Fibroblast of skin of right biceps (primary cell): ENCODE measurements at regions not wholly inside any gene's neighbourhood (a gene's known extent, or its start where the extent isn't known, plus 50 kb on each side); places are given as distances from the start of the nearest gene placed in this dataset.

Source experiments
- DNase-seq: peaks from one replicate; pipeline ENCODE4 v3.0.0-alpha.2; 2013

DNA sequence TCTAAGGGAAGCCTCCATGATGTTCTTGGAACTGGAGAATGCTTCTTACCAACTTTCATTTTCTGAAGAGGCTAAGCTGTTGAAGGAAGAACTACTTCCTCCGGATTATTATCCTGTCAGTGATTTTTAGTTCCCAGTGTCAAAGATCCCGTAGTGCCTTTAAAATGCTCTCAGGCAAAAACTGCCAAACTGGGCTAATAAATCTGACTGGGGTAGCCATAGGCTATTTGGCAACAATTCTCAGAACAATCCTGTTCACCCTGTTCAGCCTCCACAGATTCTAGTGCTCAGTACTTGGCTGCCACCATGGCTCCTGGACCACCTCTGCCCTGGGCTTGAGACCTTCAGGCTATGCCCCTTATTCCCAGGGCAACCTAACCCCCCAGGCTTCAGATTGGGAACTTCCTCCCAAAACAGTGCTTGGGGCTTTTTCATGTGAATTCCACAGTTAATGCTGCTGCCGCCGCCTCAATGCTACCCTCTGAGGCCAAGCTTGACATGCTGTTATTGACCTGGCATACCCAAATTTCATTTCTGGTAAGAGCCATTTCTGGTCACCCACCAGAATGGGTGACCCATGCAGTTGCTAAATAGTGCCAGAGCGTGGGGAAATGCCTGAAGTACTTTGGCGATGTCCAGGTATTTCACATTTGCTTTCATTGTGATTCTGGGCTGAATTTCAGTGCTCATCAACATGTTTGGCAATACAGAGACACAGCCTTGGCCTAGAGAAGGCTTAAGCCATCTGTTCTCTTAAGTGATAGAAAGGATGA, 110.0 kb upstream of the ARHGAP5 start:
- DNase-seq: no peak

DNA sequence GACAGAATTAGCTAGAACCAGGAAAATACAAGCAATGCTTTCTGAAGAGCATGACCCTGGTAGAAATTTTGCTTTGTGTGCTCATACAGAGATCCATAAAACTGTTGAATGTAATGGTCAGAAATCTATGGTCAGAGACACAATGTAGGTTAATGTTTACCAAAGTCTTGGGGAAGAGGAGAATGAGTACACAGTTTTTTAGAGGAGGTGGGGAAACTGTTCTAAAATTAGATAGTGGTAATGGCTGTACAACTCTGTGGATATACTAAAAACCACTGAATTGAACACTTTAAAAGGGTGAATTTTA, 109.5 kb upstream of the ARHGAP5 start:
- DNase-seq: no peak

DNA sequence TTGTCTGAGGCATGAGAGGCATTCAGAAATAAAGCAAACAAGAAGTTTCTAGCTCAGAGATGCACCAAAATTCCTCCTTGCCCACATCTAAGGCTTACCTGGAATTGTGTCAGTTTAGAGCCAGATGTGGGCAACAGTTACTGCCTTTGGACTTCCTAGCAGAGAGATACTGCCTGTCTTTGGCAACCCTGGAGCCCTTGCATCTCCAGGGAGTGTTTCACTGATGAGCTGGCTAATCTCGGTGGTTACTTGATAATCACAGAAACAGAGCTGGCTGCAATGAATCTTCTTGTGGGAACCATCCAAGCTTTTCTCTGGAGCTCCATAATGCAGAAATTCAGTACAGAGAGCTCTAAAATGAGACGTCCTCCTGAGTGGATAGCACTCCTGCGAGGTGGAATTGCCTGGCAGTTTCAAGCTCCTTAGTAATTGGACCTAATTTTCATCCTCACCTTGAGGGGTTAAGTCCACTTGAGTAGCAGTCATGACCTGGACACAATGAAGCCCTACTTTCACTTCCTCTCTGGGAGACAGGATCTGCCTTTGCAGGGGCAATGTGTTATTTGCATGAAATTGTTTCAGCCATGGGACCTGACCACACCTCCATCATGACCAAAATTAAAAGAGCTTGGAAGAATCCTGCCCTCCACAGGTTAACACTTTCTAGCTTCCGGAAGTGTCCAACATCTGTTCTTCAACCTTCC, 108.8 kb upstream of the ARHGAP5 start:
- peak; percentile 69 for DNase-seq

DNA sequence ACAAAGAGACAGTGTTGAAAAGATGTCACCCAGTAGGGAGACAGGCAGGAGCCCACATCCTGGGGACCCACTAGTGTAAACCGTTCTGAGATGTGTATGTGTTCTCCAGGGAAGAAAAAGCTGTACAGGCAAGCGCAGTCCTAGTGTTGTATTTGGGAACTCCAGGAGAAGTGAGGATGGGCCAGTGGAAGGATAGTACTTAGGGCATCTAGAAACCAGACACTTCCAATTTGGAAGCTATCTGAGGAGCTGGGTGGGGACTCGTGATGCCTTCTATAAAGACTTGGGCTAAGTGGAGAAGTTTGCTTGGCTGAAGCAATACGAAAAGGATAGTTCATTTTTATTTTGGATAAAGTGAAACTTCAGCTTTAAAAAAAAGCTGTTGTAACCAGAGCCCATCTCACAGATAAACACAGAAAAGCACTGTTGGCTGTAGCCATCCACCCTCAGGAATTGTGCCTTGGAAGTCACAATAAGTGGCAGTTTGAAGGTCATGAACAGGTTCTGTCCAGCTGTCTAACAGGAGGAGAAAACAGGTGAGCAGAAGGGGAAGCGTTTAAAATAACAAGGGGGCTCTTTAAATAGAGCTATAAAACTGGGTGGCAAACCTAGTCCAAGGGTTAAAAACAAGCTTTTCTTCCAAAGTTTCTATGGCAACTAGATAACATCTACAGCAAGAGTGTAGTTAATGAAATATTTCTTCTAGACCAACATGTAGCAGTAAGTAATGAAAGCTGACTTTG, 108.0 kb upstream of the ARHGAP5 start:
- DNase-seq: peak; percentile 26

DNA sequence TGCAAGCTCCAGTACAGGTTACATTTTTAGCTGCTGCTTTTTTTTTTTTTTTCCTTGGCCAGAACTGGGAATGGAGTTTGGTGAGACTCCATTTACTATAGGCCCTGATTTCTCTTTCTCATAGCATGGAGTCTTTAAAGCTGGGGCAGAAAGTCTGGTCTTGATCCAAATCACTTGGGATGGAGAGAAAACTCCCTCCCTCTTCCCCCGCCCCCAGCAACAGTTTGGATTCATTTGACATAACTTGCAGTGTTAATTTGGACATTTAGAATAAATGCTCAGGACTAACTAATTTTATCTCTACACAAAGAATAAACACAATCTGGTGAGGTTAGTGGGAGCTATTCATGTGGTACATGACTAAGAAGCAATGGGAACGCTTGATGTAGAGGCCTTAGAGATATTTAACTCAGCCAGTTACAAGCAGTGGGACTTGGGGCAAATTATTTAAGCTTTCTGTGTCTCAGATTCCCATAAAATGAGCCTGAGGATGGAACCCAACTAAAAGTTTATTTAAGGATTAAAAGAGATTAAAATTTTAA, 107.3 kb upstream of the ARHGAP5 start:
- no peak for DNase-seq

DNA sequence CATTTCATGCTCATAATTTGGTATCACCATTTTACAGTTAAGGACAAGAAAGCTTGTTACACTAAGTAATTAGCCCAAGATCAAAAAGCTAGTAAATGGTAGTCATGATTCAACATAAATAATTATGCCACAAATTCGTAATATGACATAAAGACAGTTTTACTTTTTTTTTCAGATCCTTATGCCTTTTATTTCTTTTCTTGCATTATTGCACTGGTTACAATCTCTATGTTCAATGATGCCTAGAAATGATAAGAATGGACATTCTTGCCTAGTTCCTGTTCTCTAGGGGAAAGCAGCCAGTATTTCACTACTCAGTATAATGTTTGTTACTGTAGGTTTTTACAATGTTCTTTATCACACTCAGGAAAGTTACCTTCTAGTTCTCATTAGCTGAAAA, 106.4 kb upstream of the ARHGAP5 start:
- DNase-seq: no peak

DNA sequence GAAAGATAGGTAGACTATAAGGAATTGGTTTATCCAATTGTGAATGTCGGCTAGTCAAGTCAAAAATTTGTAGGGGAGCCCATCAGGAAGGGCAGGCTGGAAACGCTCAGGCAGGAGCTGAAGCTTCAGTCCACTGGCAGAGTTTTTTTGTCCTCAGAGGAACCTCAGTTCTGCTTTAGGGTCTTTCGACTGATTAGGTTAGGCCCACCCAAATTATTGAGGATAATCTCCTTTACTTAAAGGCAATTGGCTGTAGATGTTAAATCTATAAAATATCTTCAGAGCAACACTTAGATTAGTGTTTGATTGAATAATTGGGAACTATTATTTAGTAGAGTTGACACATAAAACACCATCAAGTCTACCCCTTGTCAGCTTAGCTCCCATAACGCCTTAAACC, 105.5 kb upstream of the ARHGAP5 start:
- no peak for DNase-seq

DNA sequence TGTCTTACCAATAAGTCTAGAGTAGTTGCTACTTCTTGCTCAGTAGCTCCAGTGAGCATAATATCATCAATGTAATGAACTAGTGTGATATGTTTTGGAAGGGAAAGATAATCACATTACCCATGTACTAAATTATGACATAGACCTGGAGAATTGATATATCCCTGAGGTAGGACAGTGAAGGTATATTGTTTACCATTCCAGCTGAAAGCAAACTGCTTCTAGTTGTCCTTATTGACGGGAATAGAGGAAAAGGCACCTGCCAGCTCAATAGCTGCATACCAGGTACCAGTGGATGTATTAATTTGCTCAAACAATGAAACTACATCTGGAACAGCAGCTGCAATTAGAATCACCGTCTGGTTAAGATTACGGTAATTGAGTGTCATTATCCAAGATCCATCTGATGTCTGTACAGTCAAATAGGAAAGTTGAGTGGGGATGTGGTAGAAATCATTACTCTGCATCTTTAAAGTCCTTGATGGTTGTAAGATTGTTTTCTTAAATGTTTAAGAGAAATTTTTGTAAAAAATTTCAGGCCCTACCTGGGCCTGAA, 100.0 kb upstream of the ARHGAP5 start:
- DNase-seq: no peak

DNA sequence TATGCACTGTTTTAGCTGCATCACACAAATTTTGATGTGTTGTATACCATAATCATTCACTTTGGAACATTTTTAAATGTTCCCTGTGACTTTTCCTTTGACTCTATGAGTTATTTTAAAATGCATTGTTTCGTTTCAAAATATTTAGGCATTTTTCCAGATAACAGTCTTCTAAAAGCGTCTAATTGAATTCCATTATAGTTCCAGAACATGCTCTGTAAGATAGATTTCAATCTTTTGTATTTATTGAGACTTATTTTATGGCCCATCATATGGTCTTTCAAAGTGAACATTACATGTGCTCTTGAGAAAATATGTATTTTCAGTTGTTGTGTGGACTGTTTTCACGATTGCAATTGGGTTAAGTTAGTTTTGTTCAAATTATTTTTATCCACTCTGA, 98.7 kb upstream of the ARHGAP5 start:
- DNase-seq: no peak

DNA sequence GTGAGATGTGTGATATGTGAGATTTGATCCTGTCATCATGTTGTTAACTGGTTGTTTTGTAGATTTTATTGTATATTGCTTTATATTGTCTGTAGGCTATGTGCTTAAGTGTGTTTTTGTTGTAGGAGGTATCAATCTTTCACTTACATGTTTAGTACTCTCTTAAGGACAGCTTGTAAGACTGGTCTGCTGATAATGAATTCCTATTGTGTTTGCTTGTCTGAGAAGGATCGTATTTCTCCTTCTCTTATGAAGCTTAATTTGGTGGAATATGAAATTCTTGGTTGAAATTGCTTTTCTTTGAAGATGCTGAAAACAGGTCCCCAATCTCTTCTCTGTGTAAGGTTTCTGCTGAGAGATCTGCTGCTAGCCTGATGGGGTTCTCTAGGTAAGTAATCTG, 94.5 kb upstream of the ARHGAP5 start:
- no peak for DNase-seq

DNA sequence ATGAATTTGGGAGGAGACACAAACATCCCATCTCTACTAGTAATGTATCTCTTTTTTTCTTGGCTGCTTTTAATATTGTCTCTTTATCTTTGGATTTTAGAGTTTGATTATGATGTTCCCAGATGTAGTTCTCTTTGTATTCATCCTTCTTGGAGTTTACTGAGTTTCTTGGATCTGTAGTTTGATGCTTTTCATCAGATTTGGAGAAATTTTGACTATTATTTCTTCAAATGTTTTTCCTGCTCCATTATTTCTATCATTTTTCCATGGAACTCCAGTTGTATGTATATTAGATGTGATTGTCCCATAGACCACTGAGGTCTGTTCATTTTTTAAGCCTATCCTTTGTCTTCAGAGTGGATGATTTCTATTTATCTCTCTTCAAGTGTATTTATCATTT, 90.7 kb upstream of the ARHGAP5 start:
- no peak for DNase-seq

DNA sequence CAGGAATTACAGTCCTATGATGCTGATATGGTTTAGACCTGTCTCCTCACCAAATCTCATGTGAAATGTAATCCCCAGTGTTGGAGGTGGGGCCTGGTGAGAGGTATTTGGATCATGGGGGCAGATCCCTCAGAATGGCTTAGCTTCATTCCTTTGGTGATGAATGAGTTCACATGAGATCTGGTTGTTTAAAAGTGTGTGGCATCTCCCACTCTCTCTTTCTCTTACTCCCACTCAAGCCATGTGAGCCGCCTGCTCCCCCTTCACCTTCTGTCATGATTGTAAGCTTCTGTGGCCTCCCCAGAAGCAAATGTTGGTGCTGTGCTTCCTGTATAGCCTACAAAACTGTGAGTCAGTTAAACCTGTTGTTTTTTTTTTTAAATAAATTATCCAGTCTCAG, 89.4 kb upstream of the ARHGAP5 start:
- no peak for DNase-seq

DNA sequence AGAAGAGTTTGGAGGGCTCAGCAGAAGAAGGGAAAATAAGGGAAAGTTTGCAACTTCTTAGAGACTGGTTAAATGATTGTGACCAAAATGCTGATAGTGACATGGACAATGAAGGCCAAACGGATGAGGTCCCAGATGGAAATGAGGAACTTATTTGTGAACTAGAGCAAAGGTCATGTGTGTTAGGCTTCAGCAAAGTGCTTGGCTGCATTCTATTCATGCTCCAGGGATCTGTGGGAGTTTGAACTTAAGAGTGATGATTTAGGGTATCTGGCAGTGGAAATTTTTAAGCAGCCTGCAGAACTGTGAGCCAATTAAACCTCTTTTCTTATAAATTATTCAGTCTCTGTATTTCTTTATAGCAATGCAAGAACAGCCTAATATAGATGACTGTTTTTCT, 88.9 kb upstream of the ARHGAP5 start:
- no peak for DNase-seq

DNA sequence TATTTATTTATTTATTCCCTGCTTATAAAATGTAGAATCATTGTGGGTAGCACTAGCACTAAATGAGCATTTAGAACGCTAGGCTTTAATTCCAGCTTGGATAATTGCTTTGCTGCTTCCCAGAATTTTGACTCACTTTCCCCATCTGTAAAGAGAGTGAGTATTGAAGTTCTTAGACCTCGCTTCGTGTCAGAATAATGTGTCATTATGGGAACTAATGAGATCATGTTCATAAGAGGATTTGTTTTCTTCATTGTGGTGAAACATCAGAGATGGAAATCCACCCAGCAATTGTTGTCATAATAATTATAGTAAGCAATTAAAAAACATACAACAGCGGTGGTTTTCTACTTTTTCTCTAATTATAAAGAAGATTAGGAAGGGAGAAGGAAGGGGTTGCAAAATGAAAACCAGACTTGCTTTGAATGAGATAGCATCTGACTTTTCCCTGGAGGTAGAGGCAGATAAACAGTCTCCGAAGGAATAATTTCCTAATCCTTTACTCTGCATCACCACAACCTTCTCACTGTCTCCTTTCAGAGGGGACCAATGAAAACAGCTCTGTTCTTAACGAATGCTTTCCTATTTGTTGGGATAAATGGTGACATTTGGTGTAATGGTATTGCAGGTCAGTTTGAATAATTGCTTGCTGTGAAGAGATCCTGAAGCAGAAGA, 86.8 kb upstream of the ARHGAP5 start:
- DNase-seq: peak; percentile 56

DNA sequence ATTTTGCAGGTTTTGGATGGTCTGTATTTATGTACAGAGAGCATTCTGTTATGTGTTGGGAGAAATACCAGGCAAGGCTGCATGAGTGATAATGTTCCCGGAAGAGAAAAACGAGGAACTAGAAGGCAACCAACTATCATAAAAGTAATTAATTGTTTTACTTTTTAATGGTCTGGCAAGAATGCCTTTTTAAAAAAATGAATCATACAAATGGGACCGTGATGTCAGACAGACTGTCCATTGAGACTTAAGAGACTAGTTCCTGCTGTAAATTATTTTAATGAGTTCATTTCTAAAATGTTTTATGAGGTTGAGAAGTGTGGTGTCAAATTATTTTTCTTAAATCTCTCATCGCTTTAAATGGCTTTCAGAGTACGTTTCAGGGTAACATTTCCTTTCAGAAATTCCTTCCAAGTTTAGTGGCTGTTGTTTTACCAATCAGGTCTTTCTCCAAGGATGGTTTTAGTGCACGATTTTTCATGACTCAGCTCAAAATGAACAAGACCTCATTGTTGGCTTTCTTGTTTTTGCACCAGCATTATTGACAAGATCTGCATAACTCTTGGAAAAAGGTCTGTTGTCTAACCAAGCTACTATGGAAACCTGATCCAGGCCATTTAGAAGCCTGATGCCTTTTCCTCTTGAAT, 86.1 kb upstream of the ARHGAP5 start:
- peak; percentile 91 for DNase-seq

DNA sequence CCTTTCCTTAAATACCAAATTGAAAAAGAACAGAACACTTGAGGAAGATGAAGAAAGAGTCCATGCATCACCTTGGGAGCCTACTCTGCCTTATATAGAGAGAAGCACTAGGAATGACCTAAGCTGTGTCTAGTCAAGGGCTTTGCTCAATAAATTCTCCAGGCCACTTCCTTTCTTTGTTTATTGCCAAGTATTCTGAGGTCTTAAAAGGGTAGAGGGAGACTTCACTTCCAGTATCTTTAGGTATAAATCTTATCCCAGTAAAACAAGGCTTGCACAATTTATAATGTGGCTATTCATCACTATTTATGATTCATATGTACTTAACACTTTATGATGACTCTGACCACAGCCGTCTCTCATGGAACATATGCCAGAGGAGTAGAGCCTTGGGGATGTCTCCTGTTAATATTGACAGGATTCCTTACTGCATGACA, 85.1 kb upstream of the ARHGAP5 start:
- peak; percentile 98 for DNase-seq

DNA sequence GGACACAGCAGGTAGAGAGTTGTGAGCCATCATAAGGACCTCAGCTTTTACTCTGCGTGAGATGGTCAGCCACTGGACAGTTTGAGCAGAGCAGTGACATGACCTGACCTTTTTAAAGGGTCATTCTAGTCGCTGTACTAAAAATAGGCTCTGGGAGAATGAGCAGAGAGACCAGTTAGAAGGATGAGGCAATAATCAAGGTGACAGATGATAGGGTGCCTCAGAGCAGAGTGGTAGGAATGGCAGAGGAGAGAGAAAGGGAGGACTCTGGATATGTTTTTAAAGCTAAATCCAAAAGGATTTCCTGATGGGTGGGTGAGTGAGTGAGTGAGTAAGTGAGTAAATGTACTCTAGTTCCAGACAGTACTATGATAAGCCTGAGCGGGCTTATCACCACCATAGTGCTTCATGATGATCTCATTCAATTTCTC, 83.6 kb upstream of the ARHGAP5 start:
- DNase-seq: peak; percentile 57

DNA sequence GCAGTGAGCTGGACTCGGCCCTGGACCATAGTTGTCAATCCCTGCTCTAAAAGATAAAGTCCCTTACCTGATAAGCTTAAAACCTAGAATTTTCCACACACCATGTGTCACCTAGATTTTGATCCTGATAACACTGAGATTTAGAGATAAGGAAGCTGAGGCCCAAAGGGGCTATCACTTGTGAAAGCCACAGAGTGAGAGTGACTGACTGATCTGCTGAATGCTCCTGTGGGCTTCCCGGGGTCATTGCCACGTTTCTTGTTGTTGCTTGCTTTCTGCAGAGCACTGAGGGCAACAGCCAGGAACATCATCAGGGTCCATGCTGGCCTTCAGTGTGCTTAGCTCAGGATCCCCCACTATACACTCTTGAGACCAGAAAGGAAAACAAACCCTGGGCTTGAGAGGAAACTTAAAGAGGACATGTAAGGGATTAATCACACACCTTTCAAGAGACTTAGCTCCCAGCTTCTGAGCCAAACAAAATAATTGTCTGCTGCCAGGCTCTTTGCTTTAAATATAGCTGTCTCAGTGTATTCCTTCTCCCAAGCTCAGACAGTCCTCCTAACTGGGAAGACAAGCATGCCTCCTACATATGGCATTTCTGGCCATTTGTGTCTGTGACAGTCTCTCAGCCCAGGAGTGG, 82.6 kb upstream of the ARHGAP5 start:
- DNase-seq: peak; percentile 66

DNA sequence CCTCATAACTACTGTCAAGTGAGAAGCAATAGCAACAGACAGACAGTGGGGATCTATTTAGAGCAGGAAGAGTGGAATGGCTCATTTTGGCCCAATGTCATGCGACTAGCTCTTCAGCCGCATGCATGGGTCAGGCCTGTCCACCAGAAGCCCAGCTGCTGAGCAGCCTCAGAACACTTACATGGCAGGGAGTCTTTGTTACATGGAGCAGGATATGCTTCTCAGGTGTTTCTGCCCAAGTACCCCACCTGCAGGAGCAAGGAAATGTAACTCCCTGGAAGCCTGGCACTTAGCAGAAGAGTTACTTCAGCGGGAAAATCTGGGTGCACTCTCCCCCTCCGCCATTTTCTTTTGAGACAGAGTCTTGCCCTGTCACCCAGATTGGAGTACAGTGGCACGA, 73.5 kb upstream of the ARHGAP5 start:
- DNase-seq: no peak

DNA sequence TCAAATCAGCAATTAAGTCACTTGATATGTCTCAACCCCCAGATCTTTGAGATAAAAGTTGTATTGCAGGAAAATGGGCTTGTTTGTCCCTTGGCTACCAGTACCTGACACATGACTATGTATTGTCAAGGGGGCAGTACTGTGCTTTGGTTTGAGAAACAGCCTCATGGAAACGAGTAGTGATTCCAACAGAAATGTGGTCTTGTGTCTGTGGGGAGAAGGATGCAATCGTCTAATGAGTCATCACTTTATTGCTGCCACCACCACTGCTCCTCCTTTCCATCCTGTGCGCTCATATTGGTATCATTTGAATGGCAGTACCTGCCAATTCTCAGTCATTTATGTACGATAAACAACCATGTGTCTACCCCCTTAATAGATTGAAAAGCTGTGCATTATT, 72.8 kb upstream of the ARHGAP5 start:
- DNase-seq: peak; percentile 71

DNA sequence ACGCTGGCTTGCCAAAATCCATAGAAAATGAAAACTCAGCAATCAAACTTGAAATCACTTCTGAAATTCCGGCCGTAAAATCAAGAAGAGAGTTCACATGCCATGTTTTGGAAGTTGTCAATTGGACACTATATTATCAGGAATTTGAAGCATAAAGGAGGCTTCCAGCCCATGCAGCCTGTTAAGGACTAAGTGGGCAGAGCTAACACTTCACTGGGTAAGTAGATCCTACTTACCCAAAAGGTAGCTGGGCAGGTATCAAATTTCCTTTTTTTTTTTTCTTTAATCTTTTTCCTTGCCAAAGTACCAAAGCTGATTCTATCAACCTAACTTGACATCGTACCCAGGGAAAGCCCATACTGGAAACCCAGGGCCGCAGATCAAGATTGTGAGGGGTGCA, 71.5 kb upstream of the ARHGAP5 start:
- no peak for DNase-seq
